H1 (cell line): ENCODE measurements at regions not wholly inside any gene's neighbourhood (a gene's known extent, or its start where the extent isn't known, plus 50 kb on each side); places are given as distances from the start of the nearest gene placed in this dataset.

Experiments
- EGR1 ChIP-seq: IDR thresholded peaks from 2 replicates; pipeline ENCODE4 v1.6.1; 2011; ENCODE audit warnings: low read depth, low read length, borderline replicate concordance
- TF ChIP-seq, protein P1 (sequence below), 3 experiments: IDR thresholded peaks; 1 replicate in 2 of 3; 2 replicates in 1 of 3; pipeline versions ENCODE4 v1.5.1 to v1.6.1; 2011; ENCODE audit warnings: low read length in 3 of 3, mild to moderate bottlenecking in 3 of 3, inconsistent platforms in 2 of 3, low read depth in 1 of 3, moderate library complexity in 1 of 3; ENCODE audit not compliant: insufficient read depth in 1 of 3; ENCODE audit errors: control extremely low read depth in 1 of 3

DNA sequence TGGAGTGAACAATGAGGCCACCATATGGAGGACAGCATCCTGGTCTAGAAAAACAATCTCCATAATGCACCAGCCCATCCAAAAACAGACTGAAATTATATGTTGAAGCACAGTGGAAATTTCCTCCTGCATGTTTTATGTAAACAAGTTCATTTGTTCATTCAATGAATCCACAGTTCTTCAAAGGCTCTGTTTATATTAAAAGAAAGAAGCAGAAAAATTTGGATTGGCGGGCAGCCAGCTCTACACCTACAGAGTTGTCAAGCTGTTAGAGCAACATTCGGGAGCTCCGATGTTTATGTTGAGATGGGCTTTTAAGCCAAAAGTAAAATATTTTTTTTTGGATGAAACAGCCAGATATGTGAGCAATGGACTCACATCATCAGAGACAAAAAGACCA lies 395.3 kb upstream of the SULF2 start:
- TF ChIP-seq, protein P1, sequence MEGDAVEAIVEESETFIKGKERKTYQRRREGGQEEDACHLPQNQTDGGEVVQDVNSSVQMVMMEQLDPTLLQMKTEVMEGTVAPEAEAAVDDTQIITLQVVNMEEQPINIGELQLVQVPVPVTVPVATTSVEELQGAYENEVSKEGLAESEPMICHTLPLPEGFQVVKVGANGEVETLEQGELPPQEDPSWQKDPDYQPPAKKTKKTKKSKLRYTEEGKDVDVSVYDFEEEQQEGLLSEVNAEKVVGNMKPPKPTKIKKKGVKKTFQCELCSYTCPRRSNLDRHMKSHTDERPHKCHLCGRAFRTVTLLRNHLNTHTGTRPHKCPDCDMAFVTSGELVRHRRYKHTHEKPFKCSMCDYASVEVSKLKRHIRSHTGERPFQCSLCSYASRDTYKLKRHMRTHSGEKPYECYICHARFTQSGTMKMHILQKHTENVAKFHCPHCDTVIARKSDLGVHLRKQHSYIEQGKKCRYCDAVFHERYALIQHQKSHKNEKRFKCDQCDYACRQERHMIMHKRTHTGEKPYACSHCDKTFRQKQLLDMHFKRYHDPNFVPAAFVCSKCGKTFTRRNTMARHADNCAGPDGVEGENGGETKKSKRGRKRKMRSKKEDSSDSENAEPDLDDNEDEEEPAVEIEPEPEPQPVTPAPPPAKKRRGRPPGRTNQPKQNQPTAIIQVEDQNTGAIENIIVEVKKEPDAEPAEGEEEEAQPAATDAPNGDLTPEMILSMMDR (IDR thresholded peaks at IDR 0.05; ENCODE audit: control extremely low read depth in 1 of 3, insufficient read depth in 1 of 3, low read depth in 1 of 3, low read length in 3 of 3) = no peak
- no peak for TF ChIP-seq EGR1
